GM23338 (cell line): ENCODE measurements at regions not wholly inside any gene's neighbourhood (a gene's known extent, or its start where the extent isn't known, plus 50 kb on each side); places are given as distances from the start of the nearest gene placed in this dataset.

Experiments
- ATAC-seq: fragments of 200-7000 bp; cut with Tn5 transposase; 3 replicates; pipeline ENCODE4 v1.9.1; 2020
- DNase-seq: peaks from one replicate; pipeline ENCODE4 v3.0.0-alpha.2; 2015; ENCODE audit warnings: low spot score
- H2AFZ ChIP-seq: fragments of 200-600 bp; sonication (generic); 2 replicates; pipeline ENCODE4 v1.8.0; 2016; ENCODE audit warnings: antibody characterized with exemption, mild to moderate bottlenecking, moderate library complexity
- H3F3A ChIP-seq: fragments of 200-600 bp; sonication (generic); replicated peaks from 2 replicates; pipeline ENCODE4 v1.8.0; 2017; ENCODE audit warnings: antibody characterized with exemption, mixed run types, low read depth
- H3K27ac ChIP-seq: fragments of 200-600 bp; sonication (generic); 2 replicates; pipeline ENCODE4 v1.6.1; 2016; ENCODE audit warnings: low read depth
- H3K27me3 ChIP-seq: fragments of 200-600 bp; sonication (generic); 2 replicates; pipeline ENCODE4 v1.8.0; 2016; ENCODE audit warnings: mild to moderate bottlenecking, mixed run types, moderate library complexity; ENCODE audit not compliant: insufficient read depth
- H3K36me3 ChIP-seq: fragments of 200-600 bp; sonication (generic); 2 replicates; pipeline ENCODE4 v1.8.0; 2016; ENCODE audit warnings: mild to moderate bottlenecking; ENCODE audit not compliant: insufficient read depth
- H3K4me1 ChIP-seq: fragments of 200-600 bp; sonication (generic); 2 replicates; pipeline ENCODE4 v1.8.0; 2016; ENCODE audit warnings: mild to moderate bottlenecking, moderate library complexity; ENCODE audit not compliant: insufficient read depth
- H3K4me2 ChIP-seq: fragments of 200-600 bp; sonication (generic); 2 replicates; pipeline ENCODE4 v1.7.1; 2017; ENCODE audit warnings: mixed run types
- H3K4me3 ChIP-seq: fragments of 200-600 bp; sonication (generic); 2 replicates; pipeline ENCODE4 v1.6.1; 2016; ENCODE audit warnings: mixed run types
- H3K79me2 ChIP-seq: fragments of 200-600 bp; sonication (generic); replicated peaks from 2 replicates; pipeline ENCODE4 v1.8.0; 2017; ENCODE audit warnings: mild to moderate bottlenecking; ENCODE audit not compliant: insufficient read depth
- H3K9me2 ChIP-seq: fragments of 200-600 bp; sonication (generic); 2 replicates; pipeline ENCODE4 v1.8.0; 2017; ENCODE audit not compliant: insufficient read depth
- H4K20me1 ChIP-seq: fragments of 200-600 bp; sonication (generic); replicated peaks from 2 replicates; pipeline ENCODE4 v1.8.0; 2017; ENCODE audit warnings: mild to moderate bottlenecking; ENCODE audit not compliant: insufficient read depth
- H3K27ac Mint-ChIP-seq: 2 replicates; pipeline ENCODE4 v1.8.0; 2020; ENCODE audit warnings: inconsistent platforms, mild to moderate bottlenecking, moderate library complexity, mixed read lengths
- H3K27me3 Mint-ChIP-seq: 3 replicates; pipeline ENCODE4 v1.8.0; 2022; ENCODE audit warnings: low read depth, mild to moderate bottlenecking, moderate library complexity, mixed read lengths, inconsistent platforms; ENCODE audit not compliant: insufficient read depth, poor library complexity
- H3K36me3 Mint-ChIP-seq: 3 replicates; pipeline ENCODE4 v1.8.0; 2021; ENCODE audit warnings: low read depth, mild to moderate bottlenecking, inconsistent platforms, moderate library complexity, mixed read lengths
- H3K4me1 Mint-ChIP-seq: 3 replicates; pipeline ENCODE4 v1.8.0; 2020; ENCODE audit warnings: mild to moderate bottlenecking, inconsistent platforms, mixed read lengths
- H3K4me3 Mint-ChIP-seq: 3 replicates; pipeline ENCODE4 v1.8.0; 2021; ENCODE audit warnings: moderate library complexity, mild to moderate bottlenecking, inconsistent platforms, mixed read lengths
- H3K9me3 Mint-ChIP-seq: 3 replicates; pipeline ENCODE4 v1.8.0; 2020; ENCODE audit warnings: moderate library complexity, mild to moderate bottlenecking, inconsistent platforms, mixed read lengths
- EZH2phosphoT487 ChIP-seq: fragments of 200-600 bp; sonication (generic); IDR thresholded peaks from one replicate; pipeline ENCODE4 v1.8.1; 2018; ENCODE audit warnings: antibody characterized with exemption; ENCODE audit not compliant: unreplicated experiment
- JUNB ChIP-seq: IDR thresholded peaks from one replicate; pipeline ENCODE4 v1.6.1; 2016; ENCODE audit warnings: antibody characterized with exemption; ENCODE audit not compliant: unreplicated experiment
- POLR2AphosphoS5 ChIP-seq: IDR thresholded peaks from 2 replicates; pipeline ENCODE4 v1.6.1; 2016; ENCODE audit warnings: antibody characterized with exemption, low read depth
- STAT1 ChIP-seq: IDR thresholded peaks from one replicate; pipeline ENCODE4 v1.6.1; 2016; ENCODE audit warnings: antibody characterized with exemption; ENCODE audit not compliant: unreplicated experiment
- ZNF331 ChIP-seq: fragments of 250-450 bp; sonication (Bioruptor Pico); IDR thresholded peaks from 2 replicates; pipeline ENCODE4 v1.5.0; 2020; ENCODE audit warnings: low read depth, mild to moderate bottlenecking, moderate library complexity
- TF ChIP-seq, protein P1 (sequence below): IDR thresholded peaks from one replicate; pipeline ENCODE4 v1.6.1; 2018; ENCODE audit warnings: antibody characterized with exemption; ENCODE audit not compliant: unreplicated experiment
- TF ChIP-seq, protein P2 (sequence below): fragments of 250-450 bp; sonication (Bioruptor Pico); IDR thresholded peaks from 2 replicates; pipeline ENCODE4 v1.5.0; 2020; ENCODE audit warnings: mild to moderate bottlenecking, moderate library complexity

DNA sequence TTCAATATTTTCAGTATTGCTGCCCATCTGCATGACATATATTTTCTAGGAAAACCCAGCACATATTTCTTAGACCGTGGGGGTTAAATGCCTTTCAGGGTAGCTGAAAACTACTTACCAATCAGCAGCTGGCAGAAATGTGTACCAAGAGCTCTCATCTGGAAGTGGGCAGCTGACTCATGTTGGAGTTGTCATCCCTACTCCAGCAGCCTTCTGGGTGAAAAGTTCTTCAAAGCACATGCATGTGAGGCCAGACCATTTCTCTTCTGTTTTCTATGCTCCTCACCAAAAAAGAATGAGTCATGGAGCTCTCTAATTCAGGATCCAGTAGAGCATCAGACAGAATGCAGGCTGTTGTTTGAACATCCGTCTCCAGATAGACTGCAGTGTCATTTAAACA is 135.5 kb downstream of the PAX1 start:
- Histone ChIP-seq H3F3A (no peaks in the 10 kb centered on the region), H3K79me2 (no peaks in the 10 kb centered on the region), H3K27me3 (no peaks in the 10 kb centered on the region), H3K27ac (no peak overlapping the region), H3K9me2 (no peaks in the 10 kb centered on the region), H2AFZ (no peak overlapping the region), H4K20me1 (no peaks in the 10 kb centered on the region), H3K36me3 (no peaks in the 10 kb centered on the region), H3K4me3 (no peak overlapping the region), H3K4me2 (no peak overlapping the region), H3K4me1 (no peaks in the 10 kb centered on the region)
- Mint-ChIP-seq H3K27ac (no peak overlapping the region), H3K9me3 (no peaks in the 10 kb centered on the region; the same call in 2 of the 3 replicates), H3K4me3 (no peak overlapping the region), H3K27me3 (no peaks in the 10 kb centered on the region), H3K36me3 (no peaks in the 10 kb centered on the region), H3K4me1 (no peaks in the 10 kb centered on the region)
- ATAC-seq = no peak
- TF ChIP-seq, protein P1, sequence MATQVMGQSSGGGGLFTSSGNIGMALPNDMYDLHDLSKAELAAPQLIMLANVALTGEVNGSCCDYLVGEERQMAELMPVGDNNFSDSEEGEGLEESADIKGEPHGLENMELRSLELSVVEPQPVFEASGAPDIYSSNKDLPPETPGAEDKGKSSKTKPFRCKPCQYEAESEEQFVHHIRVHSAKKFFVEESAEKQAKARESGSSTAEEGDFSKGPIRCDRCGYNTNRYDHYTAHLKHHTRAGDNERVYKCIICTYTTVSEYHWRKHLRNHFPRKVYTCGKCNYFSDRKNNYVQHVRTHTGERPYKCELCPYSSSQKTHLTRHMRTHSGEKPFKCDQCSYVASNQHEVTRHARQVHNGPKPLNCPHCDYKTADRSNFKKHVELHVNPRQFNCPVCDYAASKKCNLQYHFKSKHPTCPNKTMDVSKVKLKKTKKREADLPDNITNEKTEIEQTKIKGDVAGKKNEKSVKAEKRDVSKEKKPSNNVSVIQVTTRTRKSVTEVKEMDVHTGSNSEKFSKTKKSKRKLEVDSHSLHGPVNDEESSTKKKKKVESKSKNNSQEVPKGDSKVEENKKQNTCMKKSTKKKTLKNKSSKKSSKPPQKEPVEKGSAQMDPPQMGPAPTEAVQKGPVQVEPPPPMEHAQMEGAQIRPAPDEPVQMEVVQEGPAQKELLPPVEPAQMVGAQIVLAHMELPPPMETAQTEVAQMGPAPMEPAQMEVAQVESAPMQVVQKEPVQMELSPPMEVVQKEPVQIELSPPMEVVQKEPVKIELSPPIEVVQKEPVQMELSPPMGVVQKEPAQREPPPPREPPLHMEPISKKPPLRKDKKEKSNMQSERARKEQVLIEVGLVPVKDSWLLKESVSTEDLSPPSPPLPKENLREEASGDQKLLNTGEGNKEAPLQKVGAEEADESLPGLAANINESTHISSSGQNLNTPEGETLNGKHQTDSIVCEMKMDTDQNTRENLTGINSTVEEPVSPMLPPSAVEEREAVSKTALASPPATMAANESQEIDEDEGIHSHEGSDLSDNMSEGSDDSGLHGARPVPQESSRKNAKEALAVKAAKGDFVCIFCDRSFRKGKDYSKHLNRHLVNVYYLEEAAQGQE = no peak
- no peak for TF ChIP-seq ZNF331
- no peak for TF ChIP-seq JUNB
- TF ChIP-seq, protein P2, sequence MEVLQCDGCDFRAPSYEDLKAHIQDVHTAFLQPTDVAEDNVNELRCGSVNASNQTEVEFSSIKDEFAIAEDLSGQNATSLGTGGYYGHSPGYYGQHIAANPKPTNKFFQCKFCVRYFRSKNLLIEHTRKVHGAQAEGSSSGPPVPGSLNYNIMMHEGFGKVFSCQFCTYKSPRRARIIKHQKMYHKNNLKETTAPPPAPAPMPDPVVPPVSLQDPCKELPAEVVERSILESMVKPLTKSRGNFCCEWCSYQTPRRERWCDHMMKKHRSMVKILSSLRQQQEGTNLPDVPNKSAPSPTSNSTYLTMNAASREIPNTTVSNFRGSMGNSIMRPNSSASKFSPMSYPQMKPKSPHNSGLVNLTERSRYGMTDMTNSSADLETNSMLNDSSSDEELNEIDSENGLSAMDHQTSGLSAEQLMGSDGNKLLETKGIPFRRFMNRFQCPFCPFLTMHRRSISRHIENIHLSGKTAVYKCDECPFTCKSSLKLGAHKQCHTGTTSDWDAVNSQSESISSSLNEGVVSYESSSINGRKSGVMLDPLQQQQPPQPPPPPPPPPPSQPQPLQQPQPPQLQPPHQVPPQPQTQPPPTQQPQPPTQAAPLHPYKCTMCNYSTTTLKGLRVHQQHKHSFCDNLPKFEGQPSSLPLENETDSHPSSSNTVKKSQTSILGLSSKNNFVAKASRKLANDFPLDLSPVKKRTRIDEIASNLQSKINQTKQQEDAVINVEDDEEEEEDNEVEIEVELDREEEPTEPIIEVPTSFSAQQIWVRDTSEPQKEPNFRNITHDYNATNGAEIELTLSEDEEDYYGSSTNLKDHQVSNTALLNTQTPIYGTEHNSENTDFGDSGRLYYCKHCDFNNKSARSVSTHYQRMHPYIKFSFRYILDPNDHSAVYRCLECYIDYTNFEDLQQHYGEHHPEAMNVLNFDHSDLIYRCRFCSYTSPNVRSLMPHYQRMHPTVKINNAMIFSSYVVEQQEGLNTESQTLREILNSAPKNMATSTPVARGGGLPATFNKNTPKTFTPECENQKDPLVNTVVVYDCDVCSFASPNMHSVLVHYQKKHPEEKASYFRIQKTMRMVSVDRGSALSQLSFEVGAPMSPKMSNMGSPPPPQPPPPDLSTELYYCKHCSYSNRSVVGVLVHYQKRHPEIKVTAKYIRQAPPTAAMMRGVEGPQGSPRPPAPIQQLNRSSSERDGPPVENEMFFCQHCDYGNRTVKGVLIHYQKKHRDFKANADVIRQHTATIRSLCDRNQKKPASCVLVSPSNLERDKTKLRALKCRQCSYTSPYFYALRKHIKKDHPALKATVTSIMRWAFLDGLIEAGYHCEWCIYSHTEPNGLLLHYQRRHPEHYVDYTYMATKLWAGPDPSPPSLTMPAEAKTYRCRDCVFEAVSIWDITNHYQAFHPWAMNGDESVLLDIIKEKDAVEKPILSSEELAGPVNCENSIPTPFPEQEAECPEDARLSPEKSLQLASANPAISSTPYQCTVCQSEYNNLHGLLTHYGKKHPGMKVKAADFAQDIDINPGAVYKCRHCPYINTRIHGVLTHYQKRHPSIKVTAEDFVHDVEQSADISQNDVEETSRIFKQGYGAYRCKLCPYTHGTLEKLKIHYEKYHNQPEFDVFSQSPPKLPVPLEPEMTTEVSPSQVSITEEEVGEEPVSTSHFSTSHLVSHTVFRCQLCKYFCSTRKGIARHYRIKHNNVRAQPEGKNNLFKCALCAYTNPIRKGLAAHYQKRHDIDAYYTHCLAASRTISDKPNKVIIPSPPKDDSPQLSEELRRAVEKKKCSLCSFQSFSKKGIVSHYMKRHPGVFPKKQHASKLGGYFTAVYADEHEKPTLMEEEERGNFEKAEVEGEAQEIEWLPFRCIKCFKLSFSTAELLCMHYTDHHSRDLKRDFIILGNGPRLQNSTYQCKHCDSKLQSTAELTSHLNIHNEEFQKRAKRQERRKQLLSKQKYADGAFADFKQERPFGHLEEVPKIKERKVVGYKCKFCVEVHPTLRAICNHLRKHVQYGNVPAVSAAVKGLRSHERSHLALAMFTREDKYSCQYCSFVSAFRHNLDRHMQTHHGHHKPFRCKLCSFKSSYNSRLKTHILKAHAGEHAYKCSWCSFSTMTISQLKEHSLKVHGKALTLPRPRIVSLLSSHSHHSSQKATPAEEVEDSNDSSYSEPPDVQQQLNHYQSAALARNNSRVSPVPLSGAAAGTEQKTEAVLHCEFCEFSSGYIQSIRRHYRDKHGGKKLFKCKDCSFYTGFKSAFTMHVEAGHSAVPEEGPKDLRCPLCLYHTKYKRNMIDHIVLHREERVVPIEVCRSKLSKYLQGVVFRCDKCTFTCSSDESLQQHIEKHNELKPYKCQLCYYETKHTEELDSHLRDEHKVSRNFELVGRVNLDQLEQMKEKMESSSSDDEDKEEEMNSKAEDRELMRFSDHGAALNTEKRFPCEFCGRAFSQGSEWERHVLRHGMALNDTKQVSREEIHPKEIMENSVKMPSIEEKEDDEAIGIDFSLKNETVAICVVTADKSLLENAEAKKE (CRISPR knock-in tag) = no peak
- no peak for TF ChIP-seq STAT1
- no peak for TF ChIP-seq EZH2phosphoT487
- no peak for TF ChIP-seq POLR2AphosphoS5
- no peak for DNase-seq
